Large intestine (tissue), 3 donors: ENCODE measurements at regions not wholly inside any gene's neighbourhood (a gene's known extent, or its start where the extent isn't known, plus 50 kb on each side); places are given as distances from the start of the nearest gene placed in this dataset.

Source experiments
- DNase-seq, 2 donors: peaks; one replicate each; pipeline versions ENCODE4 v3.0.0 to v3.0.0-alpha.2; 2013
- H3K27ac ChIP-seq: one replicate; pipeline ENCODE4 v1.5.1; 2013; ENCODE audit warnings: low read length
- H3K27me3 ChIP-seq: 2 replicates; pipeline ENCODE4 v1.6.1; 2013; ENCODE audit warnings: low read length; ENCODE audit not compliant: control insufficient read depth, insufficient read depth
- H3K36me3 ChIP-seq: 2 replicates; pipeline ENCODE4 v1.6.1; 2013; ENCODE audit warnings: low read length; ENCODE audit not compliant: control insufficient read depth, insufficient read depth
- H3K4me1 ChIP-seq: one replicate; pipeline ENCODE4 v1.6.1; 2013; ENCODE audit warnings: low read length; ENCODE audit not compliant: control insufficient read depth, insufficient read depth
- H3K4me3 ChIP-seq: one replicate; pipeline ENCODE4 v1.5.1; 2013; ENCODE audit warnings: low read length
- H3K9me3 ChIP-seq: one replicate; pipeline ENCODE4 v1.6.1; 2013; ENCODE audit warnings: mild to moderate bottlenecking, low read depth, low read length, moderate library complexity; ENCODE audit not compliant: control insufficient read depth
- WGBS: methylation state at CpG from one replicate; pipeline ENCODE4 v1.1.5; 2013; ENCODE audit warnings: low lambda C conversion rate; ENCODE audit not compliant: insufficient coverage; 5-methylcytosine and 5-hydroxymethylcytosine counted together

DNA sequence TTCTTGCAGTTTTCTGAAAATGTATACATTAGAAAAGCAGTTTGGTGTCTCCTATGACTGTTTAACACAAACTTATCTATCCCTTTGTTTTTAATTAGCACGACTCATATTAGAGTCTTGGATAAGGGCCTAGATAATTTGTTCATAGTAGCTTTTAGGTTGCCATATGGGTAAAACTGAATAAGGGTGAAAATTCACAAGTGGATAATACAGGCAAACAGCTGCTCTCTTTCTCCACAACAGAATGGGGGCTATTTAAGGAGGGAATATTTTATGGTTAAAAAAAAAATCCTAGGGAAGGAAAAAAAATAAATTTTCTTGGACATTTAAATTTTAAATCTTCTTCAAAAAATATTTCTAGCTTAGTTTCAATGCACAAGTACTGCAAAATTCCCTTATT, 1416.1 kb downstream of the GATA3 start:
- no peak for DNase-seq
- Histone ChIP-seq H3K4me1 (no peaks in the 10 kb centered on the region), H3K36me3 (no peaks in the 10 kb centered on the region), H3K4me3 (no peak overlapping the region), H3K9me3 (no peaks in the 10 kb centered on the region), H3K27me3 (no peaks in the 10 kb centered on the region), H3K27ac (no peak overlapping the region)
- no CpG with 5 or more reads among the region's 1 CpG for WGBS

- DNase-seq = no peak
Measured at GRCh38 chr10:9501944-9502343, 1447.5 kb downstream of the GATA3 start.

GRCh38 chr10:9504227-9504626, 1449.7 kb downstream of the GATA3 start:
- H3K4me3 ChIP-seq = no peak overlapping the region
- no peaks in the 10 kb centered on the region for H3K9me3 ChIP-seq
- DNase-seq = no peak
- H3K36me3 ChIP-seq = no peaks in the 10 kb centered on the region
- H3K27ac ChIP-seq = no peak overlapping the region
- H3K4me1 ChIP-seq = no peaks in the 10 kb centered on the region
- WGBS = 100% methylated on average over 1 of the region's 2 CpGs
- no peaks in the 10 kb centered on the region for H3K27me3 ChIP-seq

More at GRCh38 chr10:9501944-9502343, 1447.5 kb downstream of the GATA3 start:
- H3K4me3 ChIP-seq = no peak overlapping the region
- H3K9me3 ChIP-seq = no peaks in the 10 kb centered on the region
- H3K27me3 ChIP-seq = no peaks in the 10 kb centered on the region
- H3K4me1 ChIP-seq = no peaks in the 10 kb centered on the region
- no CpG with 5 or more reads among the region's 3 CpGs for WGBS
- no peak overlapping the region for H3K27ac ChIP-seq
- H3K36me3 ChIP-seq = no peaks in the 10 kb centered on the region

- Histone ChIP-seq H3K4me3 (no peak overlapping the region), H3K4me1 (no peaks in the 10 kb centered on the region), H3K27ac (no peak overlapping the region), H3K9me3 (no peaks in the 10 kb centered on the region), H3K36me3 (no peaks in the 10 kb centered on the region), H3K27me3 (no peaks in the 10 kb centered on the region)
- no CpG with 5 or more reads among the region's 2 CpGs for WGBS
- DNase-seq = no peak
Measured at GRCh38 chr10:9505546-9505945, 1451.1 kb downstream of the GATA3 start.

DNA sequence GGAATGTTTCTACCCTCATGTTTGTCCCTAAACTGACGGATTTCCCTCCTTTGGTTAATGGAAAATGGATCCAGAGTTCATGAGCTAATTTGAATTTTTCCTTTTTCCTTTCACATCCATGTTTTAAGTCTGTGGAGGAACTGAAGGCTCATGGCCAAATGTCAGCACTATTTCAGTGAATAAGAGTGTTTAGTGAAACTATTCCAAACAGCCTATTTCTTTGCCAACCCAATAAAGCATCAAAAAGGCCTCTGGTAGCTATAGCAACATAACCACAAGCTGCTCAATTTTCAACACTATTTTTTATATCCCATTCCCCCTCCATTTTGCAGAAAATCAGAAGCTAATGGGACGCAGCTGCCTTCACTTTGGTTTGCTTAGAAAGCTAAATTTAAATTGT, 1454.1 kb downstream of the GATA3 start:
- no peak for DNase-seq
- WGBS = 82% methylated on average over 1 of the region's 2 CpGs

DNA sequence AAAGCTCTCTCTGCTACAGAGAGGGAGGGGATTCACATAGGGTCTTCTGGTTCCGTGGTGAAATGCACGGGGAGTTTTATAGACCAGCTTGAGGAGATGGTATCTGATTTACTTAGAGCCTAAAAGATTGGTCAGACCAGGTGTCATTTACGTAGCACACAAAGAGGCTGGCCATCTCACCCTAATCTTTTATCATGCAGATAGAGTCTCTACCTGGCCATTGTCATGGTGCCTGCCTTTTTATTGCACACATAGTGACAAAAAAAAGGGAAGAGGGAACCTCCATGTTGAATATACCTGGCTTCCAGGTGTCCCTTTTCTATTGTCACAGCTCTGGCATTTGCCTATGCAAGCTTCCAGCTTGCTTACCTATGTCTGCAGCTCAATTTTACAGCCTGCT, 1456.1 kb downstream of the GATA3 start:
- Histone ChIP-seq H3K27me3 (no peaks in the 10 kb centered on the region), H3K36me3 (no peaks in the 10 kb centered on the region), H3K27ac (no peak overlapping the region), H3K9me3 (no peaks in the 10 kb centered on the region), H3K4me1 (no peaks in the 10 kb centered on the region), H3K4me3 (no peak overlapping the region)
- no CpG with 5 or more reads among the region's 3 CpGs for WGBS
- no peak for DNase-seq

More for the DNA sequence above, 1454.1 kb downstream of the GATA3 start:
- no peaks in the 10 kb centered on the region for H3K36me3 ChIP-seq
- H3K9me3 ChIP-seq = no peaks in the 10 kb centered on the region
- H3K4me1 ChIP-seq = no peaks in the 10 kb centered on the region
- H3K27me3 ChIP-seq = no peaks in the 10 kb centered on the region
- no peak overlapping the region for H3K27ac ChIP-seq
- H3K4me3 ChIP-seq = no peak overlapping the region

GRCh38 chr10:9515922-9516321, 1461.4 kb downstream of the GATA3 start:
- H3K27ac ChIP-seq = no peak overlapping the region
- WGBS = no CpG with 5 or more reads among the region's 6 CpGs
- no peak overlapping the region for H3K4me3 ChIP-seq
- no peaks in the 10 kb centered on the region for H3K9me3 ChIP-seq
- H3K36me3 ChIP-seq = no peaks in the 10 kb centered on the region
- no peak for DNase-seq
- H3K27me3 ChIP-seq = no peaks in the 10 kb centered on the region
- H3K4me1 ChIP-seq = no peaks in the 10 kb centered on the region

DNA sequence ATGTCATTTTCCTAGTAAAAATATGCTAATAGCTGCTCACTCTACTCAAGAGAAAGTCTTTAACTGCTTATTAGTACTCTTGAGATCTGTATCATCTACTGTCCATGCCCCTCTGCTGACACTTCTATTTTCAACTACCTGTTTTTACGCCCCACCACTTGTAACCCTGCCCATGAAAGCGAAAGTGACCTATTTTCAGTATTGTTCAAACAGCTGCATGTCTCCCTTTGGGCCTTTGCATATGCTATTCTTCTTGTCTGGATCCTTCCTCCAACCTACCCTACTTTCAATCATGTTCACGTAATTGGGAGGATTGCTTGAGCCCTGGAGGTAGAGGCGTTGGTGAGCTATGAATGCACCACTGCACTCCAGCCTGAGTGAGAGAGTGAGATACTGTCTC, 1481.3 kb downstream of the GATA3 start:
- Histone ChIP-seq H3K36me3 (no peaks in the 10 kb centered on the region), H3K4me3 (no peak overlapping the region), H3K27me3 (no peaks in the 10 kb centered on the region), H3K4me1 (no peaks in the 10 kb centered on the region), H3K9me3 (no peaks in the 10 kb centered on the region), H3K27ac (no peak overlapping the region)
- no CpG with 5 or more reads among the region's 4 CpGs for WGBS
- DNase-seq = no peak

DNA sequence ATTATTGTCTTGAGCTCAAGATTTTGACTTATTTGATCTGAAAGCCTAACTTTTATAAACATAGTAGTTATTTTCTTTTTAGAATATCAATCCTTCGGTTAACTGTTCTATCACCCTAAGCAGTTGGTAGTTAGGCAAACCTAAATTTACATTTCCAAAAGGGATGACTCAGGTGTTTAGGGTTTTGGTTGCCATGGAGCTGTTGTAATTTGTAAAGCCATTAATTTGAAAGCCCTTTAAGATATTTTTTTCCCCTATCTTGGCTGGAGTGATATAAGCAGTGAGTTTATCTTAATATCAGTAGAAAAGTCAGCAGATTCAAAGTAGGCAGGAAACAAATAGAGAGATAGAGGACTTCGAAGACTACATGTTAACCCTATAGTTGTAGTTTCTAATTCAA, 1472.6 kb upstream of the CELF2 start:
- H3K27ac ChIP-seq = no peak overlapping the region
- WGBS = 21% methylated on average over 2 of the region's 2 CpGs
- no peak for DNase-seq
- no peak overlapping the region for H3K4me3 ChIP-seq
- no peaks in the 10 kb centered on the region for H3K4me1 ChIP-seq
- no peaks in the 10 kb centered on the region for H3K9me3 ChIP-seq
- no peaks in the 10 kb centered on the region for H3K36me3 ChIP-seq
- no peaks in the 10 kb centered on the region for H3K27me3 ChIP-seq

DNA sequence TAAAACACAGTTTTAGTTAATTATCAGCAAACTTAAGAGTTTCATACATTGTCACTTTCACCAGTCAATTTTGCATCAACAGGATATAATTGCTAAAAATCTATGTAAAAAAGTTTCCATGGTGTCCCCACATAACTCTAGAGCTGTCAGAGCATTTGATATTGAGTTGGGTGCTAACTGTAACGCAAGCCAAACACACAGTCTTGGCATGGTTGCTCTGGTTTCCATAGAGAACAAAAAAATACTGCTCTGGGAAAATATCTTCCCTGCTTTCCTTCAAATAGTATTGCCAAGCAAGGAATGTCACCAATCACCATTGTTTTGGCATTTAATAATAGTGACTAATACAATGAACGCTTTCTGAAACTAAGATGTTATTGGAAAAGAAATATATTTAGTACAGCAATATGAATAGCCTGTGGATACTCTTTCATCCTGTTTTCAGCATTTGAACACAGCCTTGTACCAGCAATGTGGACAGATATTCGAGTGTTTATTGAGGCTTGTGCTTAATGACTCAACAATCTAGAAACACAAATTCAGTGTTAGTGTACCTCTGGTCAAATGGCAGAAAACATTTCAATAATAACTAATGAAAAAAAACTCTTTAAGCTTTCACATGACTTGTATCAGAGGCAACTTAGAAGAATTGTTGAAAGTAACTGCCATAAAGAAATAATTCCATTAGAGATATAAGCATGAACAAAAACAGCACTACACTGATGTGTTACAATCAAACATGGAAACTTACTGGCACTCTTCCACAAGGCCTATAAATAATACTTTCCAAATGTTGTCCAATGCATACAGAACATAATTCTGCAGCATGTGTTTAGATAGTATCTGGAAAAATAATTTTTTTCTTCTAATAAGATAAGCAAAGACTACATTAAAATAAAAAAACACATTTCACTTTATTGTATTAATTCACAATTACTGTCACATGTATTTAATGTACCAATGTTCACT, 1469.5 kb upstream of the CELF2 start:
- no peak overlapping the region for H3K27ac ChIP-seq
- WGBS = no CpG with 5 or more reads among the region's 3 CpGs
- peak in 1 of 2 donors; percentile 9 for DNase-seq
- no peaks in the 10 kb centered on the region for H3K27me3 ChIP-seq
- H3K9me3 ChIP-seq = peaks cover 2% of the 10 kb centered on the region
- H3K4me1 ChIP-seq = no peaks in the 10 kb centered on the region
- H3K4me3 ChIP-seq = no peak overlapping the region
- no peaks in the 10 kb centered on the region for H3K36me3 ChIP-seq

DNA sequence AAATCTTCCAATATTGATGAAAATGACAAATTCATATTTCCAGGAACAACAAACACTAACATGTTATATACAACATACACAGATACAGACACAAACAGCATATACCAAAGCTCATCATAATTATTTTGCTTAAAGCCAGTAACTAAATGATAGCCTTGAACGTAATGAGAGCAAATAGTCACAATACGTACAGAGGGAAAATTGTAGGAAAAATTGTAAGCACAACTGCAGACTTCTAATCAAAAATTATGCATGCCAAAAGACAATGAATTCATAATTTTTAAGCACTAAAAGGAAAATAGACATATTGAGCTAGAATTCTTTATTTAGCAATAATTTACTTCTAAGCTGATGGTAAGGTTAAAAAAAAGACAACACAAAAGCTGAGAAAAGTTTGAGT, 1466.9 kb upstream of the CELF2 start:
- Histone ChIP-seq H3K4me1 (no peaks in the 10 kb centered on the region), H3K27me3 (no peaks in the 10 kb centered on the region), H3K36me3 (no peaks in the 10 kb centered on the region), H3K4me3 (no peak overlapping the region), H3K9me3 (peaks cover 2% of the 10 kb centered on the region), H3K27ac (no peak overlapping the region)
- no peak for DNase-seq
- WGBS = 100% methylated on average over 1 of the region's 2 CpGs
